ENCODE measurements at regions not wholly inside any gene's neighbourhood (a gene's known extent, or its start where the extent isn't known, plus 50 kb on each side); places are given as distances from the start of the nearest gene placed in this dataset.

- DNase-seq: peak in 1 of 14 donors; percentile 7
Observed at GRCh38 chr11:133787379-133788141, 57.8 kb downstream of the SPATA19 start.

DNA sequence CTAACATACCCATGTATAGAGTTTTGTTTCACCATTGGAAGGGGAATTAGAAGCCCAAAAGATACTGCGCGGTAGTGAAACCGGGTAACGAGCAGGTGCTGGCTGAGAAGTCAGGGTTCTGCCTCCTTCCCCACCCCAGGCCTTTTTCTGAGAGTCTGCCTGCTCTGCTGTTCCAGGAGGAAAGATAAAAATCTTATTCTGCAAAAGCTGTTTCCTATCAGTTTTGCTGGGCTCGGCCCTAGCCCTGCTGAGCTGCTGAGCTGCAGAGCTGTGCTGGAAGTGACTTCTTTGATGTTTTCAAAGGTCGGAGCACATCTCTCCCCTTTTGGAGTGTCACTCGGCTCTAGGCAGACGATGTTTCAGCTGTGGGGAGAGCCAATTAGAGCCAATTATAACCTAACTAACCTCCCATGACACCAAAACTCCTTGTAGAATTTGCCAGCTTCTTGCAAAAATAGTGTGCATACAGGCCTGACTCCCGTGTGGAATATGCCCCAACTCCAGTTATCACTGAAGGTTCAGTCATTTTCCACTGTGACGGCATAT is 59.4 kb downstream of the SPATA19 start:
- DNase-seq: no peak

- DNase-seq: no peak
Observed at GRCh38 chr11:133784359-133784758, 61.0 kb downstream of the SPATA19 start.

DNA sequence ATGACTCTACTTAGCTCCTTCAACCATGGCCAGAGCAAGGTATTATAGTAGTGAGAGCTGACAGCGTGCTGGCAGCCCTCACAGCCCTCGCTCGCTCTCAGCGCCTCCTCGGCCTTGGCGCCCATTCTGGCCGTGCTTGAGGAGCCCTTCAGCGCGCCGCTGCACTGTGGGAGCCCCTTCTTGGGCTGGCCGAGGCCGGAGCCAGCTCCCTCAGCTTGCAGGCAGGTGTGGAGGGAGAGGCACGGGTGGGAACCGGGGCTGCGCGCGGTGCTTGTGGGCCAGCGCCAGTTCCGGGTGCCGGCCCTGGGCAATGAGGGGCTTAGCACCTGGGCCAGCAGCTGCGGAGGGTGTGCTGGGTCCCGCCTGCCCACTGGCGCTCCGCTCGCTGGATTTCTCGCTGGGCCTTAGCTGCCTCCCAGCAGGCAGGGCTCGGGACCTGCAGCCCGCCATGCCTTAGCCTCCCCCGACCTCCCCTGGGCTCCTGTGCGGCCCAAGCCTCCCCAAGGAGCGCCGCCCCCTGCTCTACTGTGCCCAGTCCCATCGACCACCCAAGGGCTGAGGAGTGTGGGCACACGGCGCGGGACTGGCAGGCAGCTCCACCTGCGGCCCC is 63.1 kb downstream of the SPATA19 start:
- DNase-seq: no peak

DNA sequence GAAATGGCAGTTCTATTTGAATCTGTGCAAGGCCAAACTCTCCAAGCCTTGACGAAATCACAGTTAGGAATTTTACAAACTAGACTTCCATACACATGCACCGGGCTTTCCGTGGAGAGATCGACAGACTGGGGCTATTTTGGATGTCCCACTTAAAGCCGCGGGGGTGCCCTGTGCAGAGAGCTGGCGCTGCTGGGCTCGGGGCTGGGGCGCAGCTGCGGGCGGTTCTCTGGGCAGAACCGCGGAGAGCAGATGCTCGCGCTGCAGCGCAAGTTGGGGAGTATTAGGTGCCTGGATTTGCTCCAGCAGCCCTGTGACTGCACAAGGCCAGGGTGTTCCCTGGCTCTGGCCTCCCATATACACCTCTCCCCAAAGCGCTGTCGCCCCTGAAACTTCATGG is 67.2 kb downstream of the SPATA19 start:
- no peak for DNase-seq

- no peak for DNase-seq
Observed at GRCh38 chr11:133776671-133777367, 68.5 kb downstream of the SPATA19 start.

DNA sequence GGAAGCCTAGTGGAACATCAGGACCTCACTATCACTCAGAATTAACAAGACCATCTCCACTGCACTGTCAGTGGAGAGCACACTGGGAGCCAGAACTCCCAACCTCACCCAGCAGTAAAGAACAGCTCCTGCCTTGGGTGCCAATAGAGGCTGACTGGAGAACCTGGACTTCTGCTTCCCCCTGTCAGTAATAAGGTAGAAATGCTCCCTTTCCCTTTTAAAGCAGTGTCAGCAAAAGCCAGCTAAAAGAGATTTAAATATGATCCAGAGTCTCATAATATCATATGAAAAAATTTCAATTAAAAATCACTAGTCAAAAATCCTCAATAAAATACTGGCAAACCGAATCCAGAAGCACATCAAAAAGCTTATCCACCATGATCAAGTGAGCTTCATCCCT is 82.8 kb downstream of the SPATA19 start:
- no peak for DNase-seq

DNA sequence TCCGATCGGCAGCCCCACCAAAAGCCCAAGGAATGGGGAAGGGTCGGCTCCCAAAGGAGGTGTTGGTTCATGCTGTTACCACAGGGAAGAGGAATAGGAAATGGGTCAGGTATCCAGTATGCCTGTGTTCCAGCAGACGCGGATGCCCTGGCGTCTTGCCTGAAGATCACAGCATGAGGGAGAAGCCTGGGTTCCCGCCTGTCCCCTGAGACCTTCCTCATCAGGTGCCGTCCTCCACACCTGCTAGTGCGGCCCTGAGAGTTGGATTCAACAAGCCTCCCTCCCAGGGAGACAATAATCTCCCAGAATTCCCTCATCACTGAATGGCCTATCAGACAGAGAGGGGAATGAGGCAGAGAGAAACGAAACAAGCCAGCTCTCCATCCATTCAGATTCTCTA is 92.2 kb downstream of the SPATA19 start:
- no peak for DNase-seq

- no peak for DNase-seq
Observed at GRCh38 chr11:133749841-133750240, 95.5 kb downstream of the SPATA19 start.

- DNase-seq: no peak
Observed at GRCh38 chr11:133747409-133747808, 97.9 kb downstream of the SPATA19 start.

DNA sequence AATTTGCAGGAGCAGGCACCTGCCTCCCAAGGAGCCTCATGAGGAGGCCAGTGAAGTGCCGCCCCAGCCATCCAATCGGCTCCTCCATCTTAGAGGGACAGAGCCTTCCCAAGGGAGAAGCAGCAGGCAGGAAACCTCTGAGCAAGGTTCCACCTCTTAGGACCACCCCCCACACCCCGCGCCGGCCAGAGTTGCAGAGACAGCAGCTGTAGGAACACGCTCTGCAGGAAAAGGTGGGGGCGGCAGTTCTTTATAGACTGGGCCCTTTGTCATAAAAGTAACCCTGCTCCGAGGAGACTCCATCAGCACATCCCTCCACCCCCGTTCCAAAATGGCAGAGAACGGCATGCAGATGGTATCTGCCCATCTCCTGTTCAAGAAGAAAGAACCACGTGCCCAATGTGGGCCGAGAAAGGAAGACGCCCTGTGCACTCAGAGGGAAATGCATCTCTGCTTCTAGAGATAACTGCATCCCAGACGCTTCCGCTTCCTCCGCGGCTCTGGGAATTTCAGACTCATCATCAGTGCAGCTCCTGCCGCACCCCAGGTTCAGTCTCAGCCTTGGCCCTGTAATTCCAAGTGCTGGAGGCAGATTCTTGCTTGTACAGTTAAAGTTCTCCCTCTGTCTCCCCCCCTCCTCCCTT is 98.5 kb downstream of the SPATA19 start:
- DNase-seq: no peak

- no peak for DNase-seq
Observed at GRCh38 chr11:133745791-133746190, 99.5 kb downstream of the SPATA19 start.

GRCh38 chr11:133742353-133742752 is 103.0 kb downstream of the SPATA19 start:
- no peak for DNase-seq

GRCh38 chr11:133740963-133741362 is 104.3 kb downstream of the SPATA19 start:
- no peak for DNase-seq

DNA sequence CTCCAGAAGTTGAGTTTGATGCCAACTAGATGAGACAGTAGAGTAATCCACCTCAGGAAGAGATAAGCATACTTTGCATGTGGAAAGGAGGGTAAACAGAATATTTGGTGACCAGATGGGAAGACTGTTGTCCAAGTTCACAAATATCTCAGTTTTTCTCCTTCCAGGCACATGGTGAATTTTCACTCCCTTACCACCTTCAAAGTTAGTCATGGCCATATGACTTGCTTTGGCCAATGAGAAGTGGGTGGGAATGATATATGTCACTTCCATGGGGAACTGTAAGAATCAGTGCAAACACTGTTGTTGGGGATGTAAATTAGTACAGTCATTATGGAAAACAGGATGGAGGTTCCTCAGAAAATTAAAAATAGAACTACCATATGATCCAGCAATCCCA is 105.8 kb downstream of the SPATA19 start:
- no peak for DNase-seq

- DNase-seq: no peak
Observed at GRCh38 chr11:133738624-133739023, 106.7 kb downstream of the SPATA19 start.

DNA sequence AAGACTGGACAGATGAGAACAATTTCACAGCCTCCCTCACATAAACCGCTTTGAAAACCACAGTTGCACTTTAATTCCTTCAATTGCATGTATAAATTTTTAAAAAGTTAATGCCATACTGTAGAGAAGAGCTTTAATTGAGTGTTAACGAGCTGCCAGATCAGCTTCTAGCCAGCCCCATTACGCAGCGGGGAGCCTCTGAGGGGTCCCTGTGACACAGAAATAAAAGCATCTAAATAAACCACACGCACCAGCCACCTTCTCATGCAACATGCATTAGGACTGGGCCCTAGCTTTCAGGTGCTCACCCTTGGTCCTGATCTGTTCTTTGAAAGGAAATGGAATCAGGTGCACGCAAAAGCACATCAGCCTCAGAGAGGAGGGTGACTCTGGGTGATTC is 111.7 kb downstream of the SPATA19 start:
- DNase-seq: no peak

DNA sequence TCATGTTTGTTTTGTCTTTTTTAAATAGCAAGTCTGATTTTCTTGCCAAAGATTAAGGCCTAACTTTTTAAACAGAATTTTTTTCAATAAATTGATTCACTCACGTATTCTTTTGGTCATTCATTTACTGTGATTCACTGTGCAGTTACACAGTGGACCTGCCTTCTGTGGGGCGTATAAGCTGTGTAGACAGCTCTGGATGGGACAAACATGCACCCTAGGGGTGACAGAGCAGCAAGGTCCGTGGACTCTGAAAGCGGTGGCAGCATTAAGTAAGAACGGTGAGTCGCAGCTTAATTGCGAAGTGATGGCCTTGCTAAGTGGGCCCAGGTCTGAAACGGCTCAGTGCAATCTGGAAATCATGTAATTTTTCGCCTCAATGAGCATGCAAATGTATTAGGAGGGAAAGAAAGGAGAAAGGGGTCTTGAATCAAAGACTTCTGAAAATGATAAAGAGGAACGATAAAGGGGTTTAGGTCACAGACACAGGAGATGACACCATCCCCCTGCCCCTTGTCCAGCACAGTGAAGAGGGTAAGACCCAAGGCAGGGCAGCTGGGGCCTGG is 113.1 kb downstream of the SPATA19 start:
- no peak for DNase-seq

DNA sequence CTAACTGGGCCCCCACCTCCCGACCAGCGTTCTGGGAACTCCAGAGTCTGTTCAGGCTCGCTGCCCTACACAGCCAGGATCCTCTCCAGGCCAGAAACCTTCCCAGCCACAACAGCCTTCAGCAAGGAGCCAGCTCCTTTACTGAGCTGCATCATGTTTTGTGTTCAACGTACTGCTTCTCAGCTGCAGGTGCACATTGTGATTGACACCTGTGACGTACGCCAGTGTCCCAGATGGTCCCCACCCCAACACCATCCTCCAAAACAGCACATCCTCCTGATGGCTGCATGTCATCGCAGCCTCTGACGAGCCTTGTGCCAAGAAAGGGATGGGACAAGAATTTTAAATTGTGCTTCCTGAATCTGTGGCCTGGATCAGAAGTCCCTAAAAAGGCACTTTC is 117.5 kb downstream of the SPATA19 start:
- no peak for DNase-seq

DNA sequence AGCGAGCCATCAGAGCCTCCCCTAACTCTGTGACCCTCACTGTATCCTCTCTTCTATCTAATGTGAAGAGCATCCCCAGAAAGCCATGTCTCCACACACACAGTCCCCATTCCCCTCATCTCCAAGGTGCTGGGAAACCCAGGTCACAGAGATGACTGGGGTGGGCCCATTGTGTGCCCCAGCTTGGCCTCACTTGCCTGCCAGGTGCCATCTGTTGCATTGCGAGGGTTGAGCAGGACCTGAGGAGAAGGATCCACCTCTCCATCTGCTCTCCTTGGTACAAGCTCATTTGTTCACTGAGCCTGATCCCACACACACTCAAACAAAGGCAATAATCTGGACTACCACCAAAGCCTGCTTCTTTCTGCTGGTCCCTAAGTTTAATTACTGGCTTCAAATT is 118.8 kb downstream of the SPATA19 start:
- DNase-seq: peak in 1 of 14 donors; percentile 80

- no peak for DNase-seq
Observed at GRCh38 chr11:133724116-133724515, 121.2 kb downstream of the SPATA19 start.

DNA sequence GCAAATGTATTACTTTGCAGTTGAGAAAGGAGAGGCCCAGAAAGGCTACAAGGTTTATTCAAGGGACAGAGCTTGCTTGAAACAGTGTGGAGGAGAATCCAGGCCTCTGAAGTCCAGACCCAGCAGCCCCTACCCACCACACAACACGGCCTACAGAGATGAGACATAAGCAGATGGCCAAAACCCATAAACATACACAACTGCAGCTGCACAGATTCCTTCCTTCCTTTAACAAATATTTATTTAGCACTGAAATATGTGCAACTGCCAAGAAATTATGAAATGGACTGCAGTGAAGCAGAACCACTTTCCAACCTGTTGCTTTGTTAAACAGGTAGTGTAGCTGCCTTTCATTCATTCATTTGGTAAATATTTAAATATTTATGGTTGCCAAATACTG is 122.3 kb downstream of the SPATA19 start:
- no peak for DNase-seq

DNA sequence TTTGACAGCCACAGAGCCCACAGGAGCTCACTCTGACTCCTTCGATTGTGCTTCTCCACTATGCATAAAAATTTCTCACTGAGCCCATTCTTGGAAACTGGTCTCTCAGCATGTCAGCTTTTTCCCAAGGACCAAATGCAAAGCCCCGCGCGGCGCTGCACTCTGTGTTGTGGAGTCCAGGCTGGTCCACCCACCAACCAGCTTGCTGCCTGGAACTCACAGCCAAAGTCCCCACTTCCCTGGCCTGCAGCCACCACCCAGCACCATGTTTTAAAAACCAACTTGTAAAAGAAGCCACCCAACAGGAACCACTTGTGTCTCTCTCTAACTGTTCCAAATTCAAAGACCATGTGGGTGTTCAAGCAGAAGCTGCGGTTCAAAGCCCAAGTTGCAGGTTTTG is 124.4 kb downstream of the SPATA19 start:
- DNase-seq: no peak
